GM23338 (cell line): ENCODE measurements at regions not wholly inside any gene's neighbourhood (a gene's known extent, or its start where the extent isn't known, plus 50 kb on each side); places are given as distances from the start of the nearest gene placed in this dataset.

Experiments used
- EZH2phosphoT487 ChIP-seq: fragments of 200-600 bp; sonication (generic); IDR thresholded peaks from one replicate; pipeline ENCODE4 v1.8.1; 2018; ENCODE audit warnings: antibody characterized with exemption; ENCODE audit not compliant: unreplicated experiment
- POLR2AphosphoS5 ChIP-seq: IDR thresholded peaks from 2 replicates; pipeline ENCODE4 v1.6.1; 2016; ENCODE audit warnings: antibody characterized with exemption, low read depth
- ZNF114 ChIP-seq: fragments of 250-450 bp; sonication (Bioruptor Pico); IDR thresholded peaks from 2 replicates; pipeline ENCODE4 v1.5.0; 2020; ENCODE audit warnings: mild to moderate bottlenecking, moderate library complexity
- TF ChIP-seq, protein P1 (sequence below): IDR thresholded peaks from one replicate; pipeline ENCODE4 v1.6.1; 2018; ENCODE audit warnings: antibody characterized with exemption; ENCODE audit not compliant: unreplicated experiment
- TF ChIP-seq, protein P2 (sequence below), 2 experiments: fragments of 200-600 bp in 1 of 2; sonication (generic) in 1 of 2; conservative IDR thresholded peaks; 2 replicates each; pipeline versions ENCODE4 v1.5.1 to v1.6.1; 2016 to 2017; ENCODE audit warnings: antibody characterized with exemption in 2 of 2, low read depth in 2 of 2, mild to moderate bottlenecking in 2 of 2, moderate library complexity in 1 of 2

DNA sequence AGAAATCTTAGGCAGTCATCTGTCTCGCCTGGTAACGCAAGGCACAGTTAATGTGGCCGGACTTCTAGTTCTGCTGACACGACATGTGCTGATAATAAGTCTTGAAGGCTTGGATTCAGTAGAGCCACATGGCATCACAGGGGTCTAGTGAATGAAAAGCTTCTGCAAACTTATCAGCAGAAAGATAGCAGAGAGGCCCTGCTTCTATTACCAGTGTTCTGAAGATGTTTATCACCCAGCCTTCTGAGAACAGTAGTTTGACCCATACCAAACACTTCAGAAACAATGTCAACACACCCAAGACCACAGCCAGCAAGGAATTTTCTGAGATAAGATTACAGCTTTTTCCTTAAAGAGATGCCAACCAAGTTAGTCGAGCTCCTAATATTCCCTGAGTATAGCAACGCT is 102.7 kb upstream of the UMPS start:
- TF ChIP-seq, protein P1, sequence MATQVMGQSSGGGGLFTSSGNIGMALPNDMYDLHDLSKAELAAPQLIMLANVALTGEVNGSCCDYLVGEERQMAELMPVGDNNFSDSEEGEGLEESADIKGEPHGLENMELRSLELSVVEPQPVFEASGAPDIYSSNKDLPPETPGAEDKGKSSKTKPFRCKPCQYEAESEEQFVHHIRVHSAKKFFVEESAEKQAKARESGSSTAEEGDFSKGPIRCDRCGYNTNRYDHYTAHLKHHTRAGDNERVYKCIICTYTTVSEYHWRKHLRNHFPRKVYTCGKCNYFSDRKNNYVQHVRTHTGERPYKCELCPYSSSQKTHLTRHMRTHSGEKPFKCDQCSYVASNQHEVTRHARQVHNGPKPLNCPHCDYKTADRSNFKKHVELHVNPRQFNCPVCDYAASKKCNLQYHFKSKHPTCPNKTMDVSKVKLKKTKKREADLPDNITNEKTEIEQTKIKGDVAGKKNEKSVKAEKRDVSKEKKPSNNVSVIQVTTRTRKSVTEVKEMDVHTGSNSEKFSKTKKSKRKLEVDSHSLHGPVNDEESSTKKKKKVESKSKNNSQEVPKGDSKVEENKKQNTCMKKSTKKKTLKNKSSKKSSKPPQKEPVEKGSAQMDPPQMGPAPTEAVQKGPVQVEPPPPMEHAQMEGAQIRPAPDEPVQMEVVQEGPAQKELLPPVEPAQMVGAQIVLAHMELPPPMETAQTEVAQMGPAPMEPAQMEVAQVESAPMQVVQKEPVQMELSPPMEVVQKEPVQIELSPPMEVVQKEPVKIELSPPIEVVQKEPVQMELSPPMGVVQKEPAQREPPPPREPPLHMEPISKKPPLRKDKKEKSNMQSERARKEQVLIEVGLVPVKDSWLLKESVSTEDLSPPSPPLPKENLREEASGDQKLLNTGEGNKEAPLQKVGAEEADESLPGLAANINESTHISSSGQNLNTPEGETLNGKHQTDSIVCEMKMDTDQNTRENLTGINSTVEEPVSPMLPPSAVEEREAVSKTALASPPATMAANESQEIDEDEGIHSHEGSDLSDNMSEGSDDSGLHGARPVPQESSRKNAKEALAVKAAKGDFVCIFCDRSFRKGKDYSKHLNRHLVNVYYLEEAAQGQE, result no peak
- TF ChIP-seq, protein P2, sequence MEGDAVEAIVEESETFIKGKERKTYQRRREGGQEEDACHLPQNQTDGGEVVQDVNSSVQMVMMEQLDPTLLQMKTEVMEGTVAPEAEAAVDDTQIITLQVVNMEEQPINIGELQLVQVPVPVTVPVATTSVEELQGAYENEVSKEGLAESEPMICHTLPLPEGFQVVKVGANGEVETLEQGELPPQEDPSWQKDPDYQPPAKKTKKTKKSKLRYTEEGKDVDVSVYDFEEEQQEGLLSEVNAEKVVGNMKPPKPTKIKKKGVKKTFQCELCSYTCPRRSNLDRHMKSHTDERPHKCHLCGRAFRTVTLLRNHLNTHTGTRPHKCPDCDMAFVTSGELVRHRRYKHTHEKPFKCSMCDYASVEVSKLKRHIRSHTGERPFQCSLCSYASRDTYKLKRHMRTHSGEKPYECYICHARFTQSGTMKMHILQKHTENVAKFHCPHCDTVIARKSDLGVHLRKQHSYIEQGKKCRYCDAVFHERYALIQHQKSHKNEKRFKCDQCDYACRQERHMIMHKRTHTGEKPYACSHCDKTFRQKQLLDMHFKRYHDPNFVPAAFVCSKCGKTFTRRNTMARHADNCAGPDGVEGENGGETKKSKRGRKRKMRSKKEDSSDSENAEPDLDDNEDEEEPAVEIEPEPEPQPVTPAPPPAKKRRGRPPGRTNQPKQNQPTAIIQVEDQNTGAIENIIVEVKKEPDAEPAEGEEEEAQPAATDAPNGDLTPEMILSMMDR (conservative IDR thresholded peaks at IDR 0.05; ENCODE audit: low read depth in 2 of 2), result no peak
- TF ChIP-seq ZNF114 (CRISPR knock-in tag) (no peak), POLR2AphosphoS5 (no peak), EZH2phosphoT487 (no peak)
